Stimulated activated CD4-positive, alpha-beta T cell treated with anti-CD3 and anti-CD28 coated beads, Interleukin-2, amount 100 ng/mL, for 24 hours (primary cell): ENCODE measurements at regions not wholly inside any gene's neighbourhood (a gene's known extent, or its start where the extent isn't known, plus 50 kb on each side); places are given as distances from the start of the nearest gene placed in this dataset.
"Not testable (repeated sequence)": the region's sequence is repeated elsewhere in the genome, so short reads cannot be mapped to it uniquely, and the experiment has no call there.

Experiments
- DNase-seq, 2 donors: peaks; one replicate each; pipeline ENCODE4 v3.0.0-alpha.2; 2020

GRCh38 chr16:13632504-13632903 lies 287.4 kb upstream of the ERCC4 start:
- not testable (repeated sequence) for DNase-seq

DNA sequence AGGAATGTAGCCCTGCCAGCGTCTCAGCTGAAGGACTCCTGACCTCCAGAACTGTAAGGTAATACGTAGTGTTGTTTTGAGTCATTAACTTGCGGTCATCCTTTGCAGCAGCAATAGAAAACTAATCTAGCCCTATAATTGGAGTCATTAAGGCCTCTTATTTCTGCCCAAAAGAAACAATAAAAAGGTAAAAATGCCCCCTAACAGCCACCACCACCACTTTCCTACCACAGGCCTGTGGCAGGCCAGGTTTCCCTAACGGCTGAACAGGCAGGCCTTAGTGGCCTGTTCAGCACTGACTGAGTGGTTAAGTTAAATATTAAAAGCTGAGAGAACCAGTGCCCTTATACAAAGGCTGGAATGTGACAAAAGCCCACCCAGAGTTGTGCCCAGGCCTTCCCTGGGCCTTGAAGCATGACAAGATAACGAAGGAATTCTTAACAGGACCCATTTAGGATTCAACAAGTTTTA lies 286.5 kb upstream of the ERCC4 start:
- DNase-seq, result no peak

- no peak for DNase-seq
These were observed 285.7 kb upstream of the ERCC4 start for GRCh38 chr16:13634253-13634652.

- DNase-seq, result no peak
These were observed 285.0 kb upstream of the ERCC4 start for GRCh38 chr16:13634959-13635358.

GRCh38 chr16:13638218-13638617 lies 281.7 kb upstream of the ERCC4 start:
- DNase-seq, result no peak

DNA sequence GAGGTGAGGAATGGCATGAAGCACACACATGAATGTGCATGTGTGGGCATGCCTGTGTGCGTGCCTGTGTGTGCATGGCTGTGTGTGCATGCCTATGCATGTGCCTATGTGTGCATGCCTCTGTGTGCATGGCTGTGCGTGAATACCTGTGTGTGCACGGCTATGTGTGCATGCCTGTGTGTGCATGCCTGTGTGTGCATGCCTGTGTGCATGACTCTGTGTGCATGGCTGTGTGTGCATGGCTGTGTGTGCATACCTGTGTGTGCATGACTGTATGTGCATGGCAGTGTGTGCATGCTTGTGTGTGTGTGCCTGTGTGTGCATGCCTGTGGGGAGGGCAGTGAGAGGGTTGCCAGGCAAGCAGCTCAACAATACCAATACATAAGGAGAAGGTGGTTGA lies 276.5 kb upstream of the ERCC4 start:
- no peak for DNase-seq

- DNase-seq, result no peak
These were observed 274.2 kb upstream of the ERCC4 start for GRCh38 chr16:13645601-13646245.

DNA sequence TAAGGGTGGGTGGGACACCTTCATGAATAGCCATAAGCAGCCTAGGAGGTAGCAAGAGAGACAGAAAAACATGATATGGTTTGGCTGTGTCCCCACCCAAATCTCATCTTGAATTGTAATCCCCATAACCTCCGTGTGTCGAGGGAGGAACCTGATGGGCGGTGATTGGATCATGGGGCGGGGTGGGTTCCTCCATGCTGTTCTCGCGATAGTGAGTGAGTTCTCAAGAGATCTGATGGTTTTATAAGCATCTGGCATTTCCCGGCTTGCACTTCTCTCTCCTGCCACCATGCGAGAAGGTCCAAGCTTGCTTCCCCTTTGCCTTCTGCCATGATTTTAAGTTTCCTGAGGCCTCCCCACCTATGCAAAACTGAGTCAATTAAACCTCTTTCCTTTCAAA lies 259.1 kb upstream of the ERCC4 start:
- no peak for DNase-seq

DNA sequence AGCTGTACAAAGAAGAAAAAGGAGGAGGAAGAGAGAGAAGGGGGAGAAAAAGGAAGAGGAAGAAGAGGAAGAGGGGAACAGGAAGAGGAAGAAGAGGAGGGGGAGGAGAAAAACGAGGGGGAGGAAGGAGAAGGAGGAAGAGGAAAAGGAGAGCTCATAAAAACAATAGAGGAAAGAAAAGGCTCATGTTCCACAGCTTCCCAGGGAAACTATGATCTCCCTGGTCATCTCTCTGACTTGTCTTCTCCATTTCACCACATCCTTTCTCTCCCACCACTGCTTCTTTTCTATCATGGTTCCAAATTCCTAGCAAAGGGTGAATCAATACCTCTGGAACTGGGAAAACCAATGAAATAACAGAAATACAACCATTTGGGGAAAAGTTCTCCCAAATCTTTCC lies 254.1 kb upstream of the ERCC4 start:
- DNase-seq, result no peak

DNA sequence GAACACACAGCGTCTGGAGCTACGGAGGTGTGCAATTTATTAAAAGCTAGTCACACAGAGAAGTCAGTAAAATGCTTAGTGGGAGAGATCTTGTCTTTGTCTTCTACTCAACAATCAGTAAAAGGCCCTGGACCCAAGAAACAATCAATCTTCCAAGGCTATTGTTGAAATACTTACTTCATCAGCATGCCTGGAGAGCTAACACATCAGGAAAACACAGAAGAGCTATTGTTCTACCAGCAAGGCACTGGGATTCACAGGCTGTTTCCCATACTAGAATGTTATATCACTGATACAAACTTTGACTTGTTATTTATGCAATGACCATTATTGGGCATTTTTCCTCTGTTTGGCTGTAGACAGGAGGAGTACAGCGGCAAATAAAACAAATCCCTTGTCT lies 247.8 kb upstream of the ERCC4 start:
- no peak for DNase-seq

- no peak for DNase-seq
These were observed 239.7 kb upstream of the ERCC4 start for GRCh38 chr16:13680021-13680889.

DNA sequence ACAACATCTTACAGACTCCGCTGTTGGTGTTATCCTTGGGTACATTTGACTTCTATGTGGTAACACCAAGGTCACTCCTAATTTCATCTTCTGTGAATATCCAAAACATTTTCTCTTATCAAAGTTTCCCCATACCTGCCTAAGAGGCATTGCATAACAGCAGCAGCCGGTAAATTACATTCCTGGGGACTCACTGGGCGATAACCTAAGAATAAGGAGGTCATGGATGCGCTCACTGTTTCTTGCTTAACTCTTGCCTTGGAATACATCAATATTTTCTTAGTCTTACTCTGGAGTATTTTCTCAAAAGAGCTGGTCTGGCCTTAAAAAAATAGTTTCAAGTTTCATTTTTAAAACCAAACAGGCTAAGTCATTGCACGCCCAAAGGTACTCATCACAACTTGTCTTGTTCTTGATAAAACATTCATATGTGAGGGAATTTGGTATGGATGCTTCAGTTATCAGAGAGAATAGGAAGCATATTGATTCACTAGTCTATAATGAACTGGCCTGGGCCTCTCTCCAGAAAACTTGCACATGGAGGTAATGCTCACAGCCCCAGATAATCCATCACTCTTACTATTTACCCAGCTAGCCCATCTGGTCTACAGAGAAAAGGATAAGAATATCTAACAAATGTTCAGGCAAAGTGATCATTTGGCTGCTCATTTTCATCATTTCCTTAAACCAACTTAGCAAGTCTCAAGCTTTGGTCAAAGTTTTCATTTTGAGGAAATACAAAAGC lies 235.0 kb upstream of the ERCC4 start:
- no peak for DNase-seq

DNA sequence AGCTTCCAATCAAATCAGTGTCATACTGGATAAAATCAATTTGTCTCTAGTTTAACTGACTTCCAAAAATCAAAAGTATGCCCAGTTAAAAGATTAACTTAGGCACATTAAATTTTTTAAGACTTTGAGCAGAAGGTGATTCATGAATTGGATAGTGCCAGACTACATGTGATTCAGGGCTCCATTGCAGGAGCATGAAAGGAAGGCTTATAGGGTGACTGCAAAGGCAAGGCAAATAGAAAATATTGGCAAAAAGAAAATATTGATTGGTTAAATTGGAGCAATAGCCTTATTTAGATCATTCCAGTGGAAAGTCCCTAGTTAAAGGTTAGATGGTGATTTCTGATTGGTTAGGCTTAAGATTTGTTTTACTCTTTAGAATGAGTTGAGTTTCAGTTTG lies 223.9 kb upstream of the ERCC4 start:
- DNase-seq, result no peak

GRCh38 chr16:13697013-13697412 lies 222.9 kb upstream of the ERCC4 start:
- no peak for DNase-seq

- no peak for DNase-seq
These were observed 222.4 kb upstream of the ERCC4 start for GRCh38 chr16:13697568-13697967.

DNA sequence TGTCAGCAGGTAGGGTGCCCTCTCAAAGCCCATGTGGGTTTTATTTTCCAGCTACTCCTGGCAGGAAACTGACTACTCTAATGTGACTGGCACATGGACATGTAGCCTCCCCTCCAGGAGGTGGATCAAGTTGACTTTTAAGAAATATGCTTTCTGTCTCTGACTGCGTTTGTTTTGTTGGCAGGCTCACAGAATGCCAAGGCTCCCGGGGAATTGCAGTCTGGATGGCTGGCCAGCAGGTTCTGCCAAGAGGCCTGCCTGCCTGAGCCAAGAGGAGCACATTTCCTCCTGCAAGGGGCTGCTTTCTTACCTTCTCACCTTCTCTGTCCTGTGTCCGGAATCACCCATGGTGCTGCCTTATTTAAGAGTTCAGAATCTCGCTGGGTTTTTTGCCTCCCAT lies 217.3 kb upstream of the ERCC4 start:
- no peak for DNase-seq

- no peak for DNase-seq
These were observed 211.4 kb upstream of the ERCC4 start for GRCh38 chr16:13708347-13709120.

GRCh38 chr16:13718748-13719147 lies 201.2 kb upstream of the ERCC4 start:
- DNase-seq, result no peak

DNA sequence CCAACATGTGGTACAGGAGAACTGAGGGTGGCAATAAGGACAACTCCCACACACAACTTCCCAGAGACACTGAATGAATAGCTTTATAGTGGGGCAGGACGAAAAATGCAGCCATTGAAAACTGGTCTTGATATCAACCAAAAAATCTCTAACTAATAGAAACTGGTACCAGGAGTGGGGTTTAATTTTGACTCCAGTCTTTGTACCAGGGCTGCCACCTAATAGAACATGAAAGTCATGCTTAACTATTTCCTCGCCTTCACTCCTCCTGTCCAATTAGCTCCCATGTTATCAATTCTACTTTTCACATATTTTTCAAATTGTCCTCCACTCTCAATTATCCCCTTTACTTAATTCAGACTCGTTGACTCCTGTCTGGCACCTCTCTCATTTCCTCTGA lies 192.0 kb upstream of the ERCC4 start:
- no peak for DNase-seq

DNA sequence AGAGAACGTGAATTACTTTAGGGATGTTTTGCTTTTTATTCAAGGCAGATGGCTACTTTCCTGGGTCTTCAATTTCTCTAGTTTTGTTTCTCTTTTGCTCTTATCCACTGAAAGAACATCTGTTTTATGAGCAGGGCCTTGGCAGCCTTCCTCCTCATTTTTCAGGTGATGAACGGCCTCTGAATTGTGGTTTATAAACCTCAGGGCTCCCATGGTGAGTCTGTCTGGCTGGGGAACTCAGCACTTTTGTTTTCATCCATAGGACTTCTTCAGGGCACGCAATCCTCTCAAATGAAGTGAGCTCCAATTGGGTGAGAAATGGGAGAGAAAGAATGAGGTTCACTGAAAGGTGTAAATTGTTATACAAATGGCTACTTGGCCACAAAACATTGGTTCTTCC lies 186.4 kb upstream of the ERCC4 start:
- DNase-seq, result no peak

DNA sequence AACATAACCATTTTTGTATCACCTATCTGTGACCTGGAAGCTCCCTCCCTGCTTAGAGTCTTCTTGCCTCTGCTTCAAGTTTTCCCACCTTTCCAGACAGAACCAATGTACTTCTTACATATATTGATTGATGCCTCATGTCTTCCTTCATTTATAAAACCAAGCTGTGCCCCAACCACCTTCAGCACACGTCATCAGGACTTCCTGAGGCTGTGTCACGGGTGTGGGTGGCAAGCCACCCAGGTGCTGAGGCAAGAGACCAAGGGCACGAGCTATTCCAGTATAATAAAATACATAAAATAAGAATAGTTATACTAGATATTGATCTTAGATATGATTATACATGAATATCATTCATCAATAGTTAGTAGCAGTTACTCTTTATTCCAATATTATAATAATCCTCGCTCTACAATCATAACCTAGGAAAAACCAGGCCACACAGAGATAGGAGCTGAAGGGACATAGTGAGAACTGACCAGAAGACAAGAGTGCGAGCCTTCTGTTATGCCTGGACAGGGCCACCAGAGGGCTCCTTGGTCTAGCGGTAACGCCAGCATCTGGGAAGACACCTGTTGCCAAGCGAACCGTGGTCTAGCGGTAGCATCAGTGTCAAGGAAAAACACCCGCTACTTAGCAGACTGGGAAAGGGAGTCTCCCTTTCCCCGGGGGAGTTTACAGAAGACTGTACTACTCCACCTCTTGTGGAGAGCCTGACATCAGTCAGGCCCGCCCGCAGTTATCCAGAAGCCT lies 180.2 kb upstream of the ERCC4 start:
- DNase-seq, result not testable (repeated sequence)

- DNase-seq, result no peak
These were observed 177.0 kb upstream of the ERCC4 start for GRCh38 chr16:13742928-13743327.
